ENCODE measurements at regions not wholly inside any gene's neighbourhood (a gene's known extent, or its start where the extent isn't known, plus 50 kb on each side); places are given as distances from the start of the nearest gene placed in this dataset.
"Not testable (repeated sequence)": the region's sequence is repeated elsewhere in the genome, so short reads cannot be mapped to it uniquely, and the experiment has no call there.

DNA sequence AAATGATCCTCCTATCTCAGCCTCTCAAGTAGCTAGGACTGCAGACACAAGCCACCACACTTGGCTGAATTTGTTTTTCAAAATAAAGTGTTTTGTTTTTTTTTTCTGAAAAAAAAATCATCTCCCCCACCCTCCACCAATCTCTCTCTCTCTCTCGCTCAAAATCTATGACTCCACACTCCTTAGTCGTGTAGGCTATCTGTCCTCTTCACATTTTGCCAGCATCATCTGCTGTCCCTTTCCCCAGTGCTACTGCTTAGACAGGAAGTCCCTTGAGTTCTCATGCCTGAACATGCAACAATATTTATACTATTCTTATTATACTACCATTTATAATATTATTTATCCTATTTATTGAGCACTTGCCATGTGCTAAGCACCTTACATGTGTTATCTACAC lies 80.7 kb upstream of the TMEM164 start:
- ATAC-seq, result no peak
- no peaks in the 10 kb centered on the region for H3K27me3 Mint-ChIP-seq (ENCODE audit: low read depth)
- no peak for DNase-seq
- H3K9me3 Mint-ChIP-seq, result no peaks in the 10 kb centered on the region
- H3K4me1 Mint-ChIP-seq (ENCODE audit: low read depth), result no peaks in the 10 kb centered on the region
- no peak overlapping the region for H3K4me3 Mint-ChIP-seq
- no peaks in the 10 kb centered on the region for H3K36me3 Mint-ChIP-seq (ENCODE audit: insufficient read depth)

DNA sequence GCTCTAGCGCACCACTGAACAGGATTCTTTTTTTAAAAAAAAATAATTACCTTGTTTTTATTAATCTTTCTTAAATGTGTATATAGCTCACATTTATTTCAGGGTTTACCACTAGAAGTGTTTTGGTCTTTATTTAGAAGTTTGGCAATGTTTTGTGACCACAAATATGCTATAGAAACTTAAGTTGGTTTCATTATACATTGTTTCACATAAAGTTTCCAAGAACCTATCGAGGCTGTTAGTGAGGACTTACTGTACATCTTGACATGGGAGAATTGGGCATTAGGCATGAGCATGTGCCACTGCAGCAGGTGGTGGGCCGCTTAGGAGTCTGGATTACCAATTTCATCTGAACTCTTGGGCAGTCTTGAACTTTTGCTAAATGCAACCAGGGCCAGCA lies 77.9 kb upstream of the TMEM164 start:
- not testable (repeated sequence) for H3K36me3 Mint-ChIP-seq (ENCODE audit: insufficient read depth); DNase-seq; ATAC-seq; H3K4me1 Mint-ChIP-seq (ENCODE audit: low read depth); H3K4me3 Mint-ChIP-seq; H3K9me3 Mint-ChIP-seq; H3K27me3 Mint-ChIP-seq (ENCODE audit: low read depth)

DNA sequence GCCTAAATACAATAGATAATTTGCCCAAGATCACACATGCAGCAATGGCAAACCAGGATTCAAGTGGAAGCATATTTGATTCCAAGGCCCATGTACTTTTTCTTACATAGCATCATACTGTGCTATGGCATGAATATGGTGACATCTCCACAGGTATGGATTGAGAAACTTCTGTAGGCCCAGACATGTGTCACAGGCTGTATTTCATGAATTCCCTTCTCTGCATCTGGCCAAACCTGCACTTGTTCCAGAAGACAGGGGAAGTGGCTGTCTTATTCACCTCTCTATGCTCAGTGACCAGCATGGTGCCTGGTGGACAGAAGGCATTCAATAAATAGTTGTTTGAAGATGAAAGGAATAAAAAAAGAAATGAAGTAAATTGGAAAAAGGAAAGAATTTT lies 77.3 kb upstream of the TMEM164 start:
- no peak for DNase-seq
- no peaks in the 10 kb centered on the region for H3K27me3 Mint-ChIP-seq (ENCODE audit: low read depth)
- no peak for ATAC-seq
- no peak overlapping the region for H3K4me3 Mint-ChIP-seq
- H3K4me1 Mint-ChIP-seq (ENCODE audit: low read depth), result no peaks in the 10 kb centered on the region
- no peaks in the 10 kb centered on the region for H3K36me3 Mint-ChIP-seq (ENCODE audit: insufficient read depth)
- H3K9me3 Mint-ChIP-seq, result no peaks in the 10 kb centered on the region

DNA sequence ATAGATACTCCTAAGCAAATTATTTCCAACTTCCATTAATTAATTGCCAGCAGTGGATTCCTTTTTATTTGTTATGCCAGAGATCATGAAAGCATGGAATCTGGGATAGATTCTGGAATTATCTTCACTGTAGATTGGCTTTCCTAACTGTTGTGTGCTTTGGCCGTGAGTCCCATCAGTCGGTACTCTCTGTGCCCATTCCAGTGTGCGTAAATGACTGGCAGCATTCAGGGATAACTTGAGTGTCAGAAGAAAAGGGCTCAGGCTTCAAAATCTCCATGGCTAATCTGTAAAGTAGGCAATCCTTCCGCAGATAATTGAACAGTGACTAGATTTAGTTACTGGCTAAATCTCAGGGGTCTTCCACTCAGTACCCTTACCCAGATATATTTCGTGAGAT lies 76.8 kb upstream of the TMEM164 start:
- no peaks in the 10 kb centered on the region for H3K9me3 Mint-ChIP-seq
- no peaks in the 10 kb centered on the region for H3K36me3 Mint-ChIP-seq (ENCODE audit: insufficient read depth)
- no peak overlapping the region for H3K4me3 Mint-ChIP-seq

DNA sequence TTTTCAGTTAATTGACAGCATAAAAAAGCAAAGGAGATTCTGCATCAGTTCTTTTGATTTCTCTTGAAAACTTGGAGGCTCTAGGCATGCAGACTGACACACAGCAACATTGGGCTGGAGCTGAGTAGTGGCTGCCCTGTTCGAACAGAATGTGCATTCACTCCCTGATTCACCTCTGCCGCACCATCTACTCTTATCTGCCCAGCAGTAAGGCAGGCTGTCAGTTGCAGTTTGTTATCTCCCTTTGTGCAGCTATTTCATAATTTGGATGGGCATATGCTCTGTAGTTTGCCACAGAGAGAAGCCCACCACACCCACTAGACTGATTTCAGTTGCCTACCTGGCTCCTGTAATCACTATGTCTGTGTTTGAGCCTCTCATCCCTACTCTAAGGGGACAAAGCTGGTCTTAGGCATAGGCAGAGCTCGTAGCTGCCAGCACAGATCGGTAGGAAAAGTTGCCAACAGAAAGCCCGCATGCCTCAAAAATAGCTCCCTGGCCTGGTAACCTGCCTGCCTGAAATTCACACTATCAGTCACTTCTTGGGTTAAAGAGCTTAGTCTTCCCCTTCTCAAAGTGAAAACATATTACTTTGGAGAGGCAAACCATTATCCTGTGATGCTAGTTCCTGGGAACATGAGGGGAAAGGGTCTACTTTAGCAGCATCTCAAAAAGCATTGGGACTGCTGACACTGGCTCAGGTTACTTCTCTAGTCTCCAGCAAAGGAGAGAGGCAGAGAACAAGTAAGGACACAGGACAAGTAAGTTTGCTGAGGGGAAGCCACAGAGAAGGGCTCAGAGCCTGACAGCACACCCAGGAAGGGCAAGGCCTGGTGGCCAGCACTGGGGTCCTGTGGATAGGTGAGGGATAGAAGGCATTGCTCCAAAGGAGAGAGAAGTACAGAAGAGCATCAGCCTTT lies 75.9 kb upstream of the TMEM164 start:
- DNase-seq, result no peak
- no peak overlapping the region for H3K4me3 Mint-ChIP-seq
- no peaks in the 10 kb centered on the region for H3K36me3 Mint-ChIP-seq (ENCODE audit: insufficient read depth)
- H3K9me3 Mint-ChIP-seq, result no peaks in the 10 kb centered on the region
- ATAC-seq, result no peak
- H3K27me3 Mint-ChIP-seq (ENCODE audit: low read depth), result no peaks in the 10 kb centered on the region
- H3K4me1 Mint-ChIP-seq (ENCODE audit: low read depth), result no peaks in the 10 kb centered on the region

More for the DNA sequence above, 76.8 kb upstream of the TMEM164 start:
- Mint-ChIP-seq H3K27me3 (ENCODE audit: low read depth) (no peaks in the 10 kb centered on the region), H3K4me1 (ENCODE audit: low read depth) (no peaks in the 10 kb centered on the region)
- ATAC-seq (no peak), DNase-seq (no peak)

DNA sequence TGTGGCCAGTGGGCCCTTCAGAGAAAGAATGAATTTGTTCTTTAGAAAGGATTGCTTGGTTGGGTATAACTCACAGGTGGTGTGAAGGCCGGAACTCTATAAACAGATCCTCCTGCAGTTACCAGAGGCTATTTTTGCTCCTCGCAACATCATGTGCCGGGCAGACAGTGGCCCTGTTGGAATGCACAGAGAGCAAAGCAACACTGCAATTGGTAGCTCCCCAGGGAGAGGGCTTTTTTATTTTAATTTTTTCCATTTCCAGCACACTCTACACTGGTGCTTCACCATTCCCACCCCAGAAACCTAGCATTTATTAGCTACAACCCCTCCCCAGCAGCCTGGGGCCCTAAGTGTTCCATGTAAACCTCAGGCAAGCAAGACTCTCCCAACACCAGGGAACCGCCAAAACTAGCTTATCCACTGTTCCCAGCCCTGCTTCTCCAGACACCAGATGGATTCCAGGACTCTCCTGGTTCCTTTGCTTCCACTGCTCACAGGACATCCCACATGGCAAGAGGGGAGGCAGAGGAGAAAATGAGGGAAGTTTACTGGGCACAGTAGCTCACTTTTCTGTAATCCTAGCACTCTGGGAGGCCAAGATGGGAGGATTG lies 75.1 kb upstream of the TMEM164 start:
- no peak overlapping the region for H3K4me3 Mint-ChIP-seq
- ATAC-seq (no peak), DNase-seq (no peak)
- no peaks in the 10 kb centered on the region for H3K36me3 Mint-ChIP-seq (ENCODE audit: insufficient read depth)
- H3K9me3 Mint-ChIP-seq, result no peaks in the 10 kb centered on the region
- H3K4me1 Mint-ChIP-seq (ENCODE audit: low read depth), result no peaks in the 10 kb centered on the region
- H3K27me3 Mint-ChIP-seq (ENCODE audit: low read depth), result no peaks in the 10 kb centered on the region

DNA sequence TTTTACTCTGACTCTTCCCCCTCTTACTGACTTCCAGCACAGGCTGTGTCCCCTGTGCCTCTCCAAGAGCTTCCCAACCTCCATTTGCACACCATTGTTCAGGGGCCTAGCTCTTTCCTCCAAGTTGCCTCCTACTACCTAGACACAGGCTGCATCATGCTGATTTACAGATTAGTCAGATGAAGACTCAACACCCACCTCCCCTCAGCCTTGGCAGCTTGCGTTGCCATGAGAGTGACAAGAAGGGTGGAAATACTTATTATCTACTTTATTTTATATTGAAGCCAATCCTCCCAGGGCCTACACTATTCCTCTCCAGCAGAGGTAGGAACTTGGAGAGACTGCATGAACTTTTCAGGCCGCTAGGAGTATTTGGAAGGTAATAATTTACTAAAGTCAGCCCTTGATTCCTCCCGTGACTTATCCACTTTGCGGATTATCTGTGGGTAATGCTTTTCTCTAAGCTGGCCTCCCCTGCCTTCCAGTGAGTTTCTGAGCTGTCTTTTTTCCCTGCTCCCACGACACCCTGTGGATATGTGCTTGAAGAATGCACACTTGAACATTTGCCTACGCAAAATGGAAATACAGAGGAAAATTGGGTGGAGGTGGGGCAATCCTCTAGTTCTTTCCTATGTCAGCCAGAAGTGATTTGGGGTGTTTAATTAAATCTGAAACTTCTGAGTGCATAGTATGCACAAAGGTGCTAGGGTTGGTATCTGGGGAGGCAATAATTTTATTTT lies 74.1 kb upstream of the TMEM164 start:
- Mint-ChIP-seq H3K36me3 (ENCODE audit: insufficient read depth) (no peaks in the 10 kb centered on the region), H3K9me3 (no peaks in the 10 kb centered on the region), H3K27me3 (ENCODE audit: low read depth) (no peaks in the 10 kb centered on the region), H3K4me3 (no peak overlapping the region), H3K4me1 (ENCODE audit: low read depth) (no peaks in the 10 kb centered on the region)
- ATAC-seq (no peak), DNase-seq (no peak)

DNA sequence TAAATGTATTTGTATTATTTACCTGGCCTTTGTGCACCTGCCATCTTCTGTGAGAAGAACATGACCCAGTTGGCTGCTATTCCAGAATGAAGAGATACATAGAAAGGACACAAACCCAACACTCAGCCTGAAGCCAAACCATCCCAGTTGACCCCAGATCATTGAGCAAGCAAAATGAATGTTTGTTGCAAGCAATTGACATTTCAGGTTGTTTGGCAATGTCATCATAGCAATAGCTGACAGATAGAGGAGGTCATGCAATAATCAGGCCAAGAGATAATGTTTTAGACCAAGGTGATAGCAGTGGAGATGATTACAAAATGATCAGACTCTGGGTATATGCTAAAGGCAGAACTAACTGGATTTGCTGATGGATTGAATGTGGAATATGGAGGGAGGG lies 71.2 kb upstream of the TMEM164 start:
- ATAC-seq, result no peak
- Mint-ChIP-seq H3K27me3 (ENCODE audit: low read depth) (peaks cover 4% of the 10 kb centered on the region), H3K4me3 (no peak overlapping the region), H3K4me1 (ENCODE audit: low read depth) (no peaks in the 10 kb centered on the region), H3K9me3 (no peaks in the 10 kb centered on the region), H3K36me3 (ENCODE audit: insufficient read depth) (no peaks in the 10 kb centered on the region)
- no peak for DNase-seq

DNA sequence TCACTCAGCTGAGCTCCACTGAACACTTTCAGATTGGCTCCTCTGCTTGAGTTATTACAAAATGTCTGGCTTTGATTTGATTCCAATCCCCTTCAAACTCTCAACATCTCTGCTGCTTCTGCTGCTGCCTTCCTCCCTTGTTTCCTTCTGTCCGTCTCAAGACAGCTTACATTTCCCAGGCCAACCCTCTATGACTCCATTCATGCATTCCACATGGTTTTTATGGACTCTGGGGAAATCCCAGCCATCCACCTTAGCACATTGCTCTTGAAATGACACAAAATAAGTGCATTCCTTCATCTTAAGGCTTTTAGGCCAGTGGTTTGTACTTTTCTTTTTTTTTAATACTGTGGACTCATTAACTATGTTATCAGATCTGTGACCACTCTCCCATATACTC lies 68.5 kb upstream of the TMEM164 start:
- Mint-ChIP-seq H3K4me3 (no peak overlapping the region), H3K36me3 (ENCODE audit: insufficient read depth) (no peaks in the 10 kb centered on the region), H3K9me3 (no peaks in the 10 kb centered on the region), H3K4me1 (ENCODE audit: low read depth) (no peaks in the 10 kb centered on the region), H3K27me3 (ENCODE audit: low read depth) (peaks cover 4% of the 10 kb centered on the region)
- DNase-seq (no peak), ATAC-seq (no peak)

DNA sequence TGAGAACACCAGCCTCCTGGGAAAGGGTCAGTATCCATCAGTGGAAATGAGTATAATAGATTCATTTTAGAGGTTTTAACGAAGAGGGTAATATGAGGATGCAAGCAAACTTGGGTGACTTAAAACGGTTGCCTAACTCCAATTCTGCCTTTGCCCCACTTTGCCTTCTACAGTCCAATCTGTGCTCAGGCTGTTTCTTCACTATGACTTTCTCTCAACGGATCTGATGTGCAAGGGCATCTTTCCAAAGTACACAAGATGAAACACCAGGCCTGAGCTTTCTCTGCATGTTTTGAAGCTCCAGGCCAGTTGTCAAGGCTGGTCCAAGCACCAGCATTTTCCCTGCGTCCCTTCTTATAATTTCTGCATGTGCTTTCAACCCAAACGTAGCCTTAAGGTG lies 68.0 kb upstream of the TMEM164 start:
- peaks cover 4% of the 10 kb centered on the region for H3K27me3 Mint-ChIP-seq (ENCODE audit: low read depth)
- H3K9me3 Mint-ChIP-seq, result no peaks in the 10 kb centered on the region
- no peaks in the 10 kb centered on the region for H3K4me1 Mint-ChIP-seq (ENCODE audit: low read depth)
- ATAC-seq, result no peak
- DNase-seq, result no peak
- no peaks in the 10 kb centered on the region for H3K36me3 Mint-ChIP-seq (ENCODE audit: insufficient read depth)
- no peak overlapping the region for H3K4me3 Mint-ChIP-seq

DNA sequence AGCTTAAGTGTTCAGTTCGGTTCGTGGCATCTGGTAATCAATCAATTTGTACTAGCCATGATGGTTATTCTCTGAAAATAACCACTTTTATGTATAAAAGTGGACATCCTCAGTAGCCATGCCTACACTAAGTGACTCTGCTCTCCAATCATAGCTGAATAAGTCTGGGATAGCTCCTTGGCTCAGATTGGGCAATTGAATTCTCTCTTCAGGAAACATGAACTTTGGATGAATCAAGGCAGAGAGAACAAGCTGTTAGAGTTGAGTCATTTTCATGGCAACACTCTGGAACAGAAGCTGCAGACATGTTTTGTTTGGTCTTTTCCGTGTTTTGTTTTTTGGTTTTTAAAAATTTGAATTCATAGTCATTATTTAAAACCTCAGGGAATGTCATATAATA lies 66.8 kb upstream of the TMEM164 start:
- Mint-ChIP-seq H3K27me3 (ENCODE audit: low read depth) (peaks cover 4% of the 10 kb centered on the region), H3K9me3 (no peaks in the 10 kb centered on the region), H3K4me3 (no peak overlapping the region), H3K36me3 (ENCODE audit: insufficient read depth) (no peaks in the 10 kb centered on the region), H3K4me1 (ENCODE audit: low read depth) (no peaks in the 10 kb centered on the region)
- DNase-seq (no peak), ATAC-seq (no peak)

DNA sequence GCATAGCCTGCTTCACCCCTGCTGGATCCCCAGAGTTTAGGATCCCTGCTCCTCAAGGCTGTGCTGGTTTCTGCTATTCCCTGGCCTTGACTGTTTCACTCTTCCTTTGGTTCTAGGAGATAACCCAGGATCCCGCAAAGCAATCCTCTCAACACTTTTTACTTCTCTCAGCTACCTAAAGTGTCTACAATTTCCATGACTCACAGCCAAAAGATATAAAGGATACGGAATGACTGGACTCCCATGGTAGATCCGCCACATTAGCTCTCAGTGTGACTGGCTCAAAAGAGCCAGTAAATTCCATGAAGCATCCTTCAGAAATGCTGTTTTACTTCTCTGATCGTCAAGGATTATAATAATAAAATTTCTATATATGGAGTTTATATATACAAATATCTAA lies 66.3 kb upstream of the TMEM164 start:
- Mint-ChIP-seq H3K4me1 (ENCODE audit: low read depth) (no peaks in the 10 kb centered on the region), H3K4me3 (no peak overlapping the region), H3K9me3 (no peaks in the 10 kb centered on the region), H3K36me3 (ENCODE audit: insufficient read depth) (no peaks in the 10 kb centered on the region), H3K27me3 (ENCODE audit: low read depth) (peaks cover 4% of the 10 kb centered on the region)
- ATAC-seq (no peak), DNase-seq (no peak)

DNA sequence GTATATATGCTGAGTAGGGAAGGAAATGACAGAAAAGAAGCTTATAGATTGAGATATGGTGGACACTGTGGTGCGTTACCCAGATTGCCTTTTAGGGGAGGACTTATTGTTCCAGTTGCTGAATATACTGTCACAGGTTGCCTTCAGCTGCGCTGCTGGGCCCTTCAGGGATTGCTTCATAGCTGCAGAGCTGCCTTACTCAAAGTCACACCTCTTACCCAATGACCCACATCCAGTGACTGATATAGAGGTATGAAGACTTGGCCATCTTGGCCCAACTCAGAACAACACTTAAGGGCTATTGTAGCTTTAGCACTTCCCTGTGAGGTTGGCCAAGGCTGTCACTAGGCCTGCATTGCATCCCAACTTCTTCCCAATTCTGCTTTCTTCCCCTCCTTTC lies 63.4 kb upstream of the TMEM164 start:
- DNase-seq, result no peak
- no peaks in the 10 kb centered on the region for H3K4me1 Mint-ChIP-seq (ENCODE audit: low read depth)

DNA sequence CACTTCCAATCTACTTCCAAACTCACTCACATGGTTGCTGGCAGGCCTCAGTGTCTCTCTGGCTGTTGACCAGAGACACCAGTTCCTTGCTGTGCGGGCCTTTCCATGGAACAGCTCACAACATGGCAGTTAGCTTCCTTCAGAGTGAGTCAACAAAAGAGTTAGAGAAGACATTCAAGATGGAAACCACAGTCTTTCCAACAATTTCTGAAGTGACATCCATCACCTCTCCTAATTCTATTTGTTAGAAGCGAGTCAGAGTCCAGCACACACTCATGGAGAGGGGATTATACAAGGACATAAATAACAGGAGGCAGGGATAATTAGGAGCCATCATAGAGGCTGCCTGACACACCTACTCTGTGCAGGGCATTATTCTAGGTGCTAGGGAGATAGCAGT lies 62.5 kb upstream of the TMEM164 start:
- H3K9me3 Mint-ChIP-seq, result no peaks in the 10 kb centered on the region
- H3K4me1 Mint-ChIP-seq (ENCODE audit: low read depth), result no peaks in the 10 kb centered on the region
- H3K4me3 Mint-ChIP-seq, result no peak overlapping the region
- peaks cover 2% of the 10 kb centered on the region for H3K27me3 Mint-ChIP-seq (ENCODE audit: low read depth)
- no peak for ATAC-seq
- DNase-seq, result no peak
- no peaks in the 10 kb centered on the region for H3K36me3 Mint-ChIP-seq (ENCODE audit: insufficient read depth)

More for the DNA sequence above, 63.4 kb upstream of the TMEM164 start:
- no peaks in the 10 kb centered on the region for H3K9me3 Mint-ChIP-seq
- no peaks in the 10 kb centered on the region for H3K36me3 Mint-ChIP-seq (ENCODE audit: insufficient read depth)
- ATAC-seq, result no peak
- H3K27me3 Mint-ChIP-seq (ENCODE audit: low read depth), result peaks cover 4% of the 10 kb centered on the region
- H3K4me3 Mint-ChIP-seq, result no peak overlapping the region

All from activated T-cell treated with anti-CD3 and anti-CD28 coated beads, Interleukin-2, amount 50 U/mL, for 4 hours (primary cell).